GM12865 (cell line): ENCODE measurements at regions not wholly inside any gene's neighbourhood (a gene's known extent, or its start where the extent isn't known, plus 50 kb on each side); places are given as distances from the start of the nearest gene placed in this dataset.

Source experiments
- DNase-seq: peaks from one replicate; pipeline ENCODE4 v3.0.0; 2010; ENCODE audit warnings: low read depth
- H3K4me3 ChIP-seq: 2 replicates; pipeline ENCODE4 v1.5.1; 2011; ENCODE audit warnings: mild to moderate bottlenecking, low read depth, low read length, control low read depth
- TF ChIP-seq, protein P1 (sequence below): IDR thresholded peaks from 2 replicates; pipeline ENCODE4 v1.5.1; 2011; ENCODE audit warnings: low read length, control low read depth, low read depth, inconsistent platforms; ENCODE audit not compliant: insufficient read depth; ENCODE audit errors: missing control alignments

DNA sequence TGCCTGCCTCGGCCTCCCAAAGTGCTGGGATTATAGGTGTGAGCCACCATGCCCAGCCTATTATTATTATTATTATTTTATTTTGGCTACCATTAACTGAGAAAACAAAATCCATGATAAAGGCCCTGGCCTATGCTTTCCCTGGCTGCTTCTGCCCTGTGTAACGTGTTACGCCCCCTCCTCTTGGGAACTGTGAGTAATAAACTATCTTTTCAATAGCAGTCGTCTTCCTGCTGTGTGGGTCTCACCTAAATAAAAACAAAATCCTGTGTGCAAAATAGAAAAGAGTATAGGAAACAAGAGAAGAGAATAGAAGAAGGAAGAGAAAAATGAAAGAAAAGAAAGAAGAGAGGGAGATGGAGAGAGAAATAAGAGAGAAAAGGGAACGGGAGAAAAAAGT is 237.0 kb downstream of the MIAT start:
- no peak overlapping the region for H3K4me3 ChIP-seq
- DNase-seq = no peak
- TF ChIP-seq, protein P1, sequence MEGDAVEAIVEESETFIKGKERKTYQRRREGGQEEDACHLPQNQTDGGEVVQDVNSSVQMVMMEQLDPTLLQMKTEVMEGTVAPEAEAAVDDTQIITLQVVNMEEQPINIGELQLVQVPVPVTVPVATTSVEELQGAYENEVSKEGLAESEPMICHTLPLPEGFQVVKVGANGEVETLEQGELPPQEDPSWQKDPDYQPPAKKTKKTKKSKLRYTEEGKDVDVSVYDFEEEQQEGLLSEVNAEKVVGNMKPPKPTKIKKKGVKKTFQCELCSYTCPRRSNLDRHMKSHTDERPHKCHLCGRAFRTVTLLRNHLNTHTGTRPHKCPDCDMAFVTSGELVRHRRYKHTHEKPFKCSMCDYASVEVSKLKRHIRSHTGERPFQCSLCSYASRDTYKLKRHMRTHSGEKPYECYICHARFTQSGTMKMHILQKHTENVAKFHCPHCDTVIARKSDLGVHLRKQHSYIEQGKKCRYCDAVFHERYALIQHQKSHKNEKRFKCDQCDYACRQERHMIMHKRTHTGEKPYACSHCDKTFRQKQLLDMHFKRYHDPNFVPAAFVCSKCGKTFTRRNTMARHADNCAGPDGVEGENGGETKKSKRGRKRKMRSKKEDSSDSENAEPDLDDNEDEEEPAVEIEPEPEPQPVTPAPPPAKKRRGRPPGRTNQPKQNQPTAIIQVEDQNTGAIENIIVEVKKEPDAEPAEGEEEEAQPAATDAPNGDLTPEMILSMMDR = no peak

GRCh38 chr22:26894766-26895485 is 237.5 kb downstream of the MIAT start:
- no peak for DNase-seq
- TF ChIP-seq, protein P1 = no peak
- no peak overlapping the region for H3K4me3 ChIP-seq

DNA sequence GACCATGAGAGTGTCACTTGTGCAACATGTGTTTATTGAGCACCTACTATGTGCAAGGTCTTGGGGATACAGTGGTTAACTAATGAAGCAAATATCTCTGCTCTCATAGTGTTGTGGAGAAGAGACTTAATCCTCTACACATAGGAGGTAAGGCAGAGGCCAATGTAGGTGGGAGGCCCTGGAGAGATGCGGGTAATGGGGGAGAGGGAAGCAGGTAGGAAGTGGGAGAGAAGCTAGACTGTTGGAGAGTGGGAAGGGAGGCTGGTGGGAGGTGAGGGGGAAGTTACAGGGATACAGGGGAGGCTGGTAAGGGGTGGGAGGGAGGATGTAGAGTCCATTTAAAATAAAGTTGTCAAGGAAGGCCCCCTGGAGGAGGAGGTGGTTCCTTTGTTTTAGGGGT is 240.0 kb downstream of the MIAT start:
- no peak overlapping the region for H3K4me3 ChIP-seq
- DNase-seq = no peak
- TF ChIP-seq, protein P1 = no peak

- no peak overlapping the region for H3K4me3 ChIP-seq
- TF ChIP-seq, protein P1 = no peak
- no peak for DNase-seq
Observed at GRCh38 chr22:26898946-26899605, 241.7 kb downstream of the MIAT start.

DNA sequence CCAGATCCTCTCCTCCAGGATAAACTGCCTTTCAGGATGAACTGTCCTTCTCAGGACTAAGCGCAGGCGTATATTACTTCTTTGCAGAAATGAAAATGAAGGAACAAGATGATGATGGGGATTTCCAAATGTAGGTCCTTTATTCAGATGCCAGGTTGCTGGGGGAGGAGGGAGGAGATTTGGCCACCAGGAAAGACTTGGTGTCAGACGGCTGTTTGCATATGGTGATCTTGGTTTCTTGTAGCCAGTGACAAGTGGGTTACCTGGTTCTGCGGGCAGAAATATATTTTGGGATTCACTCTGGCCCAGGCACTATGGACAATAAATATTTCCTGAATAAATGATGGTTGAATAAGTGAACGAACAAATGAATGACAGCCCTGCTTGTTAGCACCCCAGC is 243.4 kb downstream of the MIAT start:
- DNase-seq = no peak
- no peak overlapping the region for H3K4me3 ChIP-seq
- TF ChIP-seq, protein P1 = no peak

DNA sequence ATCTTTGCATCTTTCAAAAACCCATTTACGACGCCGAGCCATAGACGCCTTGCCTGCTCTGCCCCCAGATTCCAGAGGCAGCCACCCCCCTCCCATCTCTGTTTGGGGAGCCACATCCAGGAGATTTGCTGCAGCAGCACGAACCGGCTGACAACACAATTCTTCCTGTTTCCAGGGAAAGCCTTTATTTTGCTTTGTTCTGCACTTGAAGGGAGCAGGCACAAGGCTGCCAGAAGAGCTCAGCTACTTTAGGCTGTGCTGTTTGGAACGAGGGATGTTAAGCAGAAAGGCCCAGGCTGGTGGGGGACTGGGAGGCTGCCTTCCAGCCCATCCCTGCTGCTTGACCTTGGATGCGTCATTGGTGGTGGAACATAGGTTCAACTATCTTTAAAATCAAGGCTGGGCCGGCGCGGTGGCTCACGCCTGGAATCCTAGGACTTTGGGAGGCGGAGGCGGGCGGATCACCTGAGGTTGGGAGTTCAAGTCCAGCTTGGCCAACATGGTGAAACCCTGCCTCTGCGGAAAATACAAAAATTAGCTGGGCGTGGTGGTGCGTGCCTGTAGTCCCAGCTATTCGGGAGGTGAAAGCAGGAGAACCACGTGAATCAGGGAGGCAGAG is 243.9 kb downstream of the MIAT start:
- DNase-seq = no peak
- TF ChIP-seq, protein P1 = no peak
- no peak overlapping the region for H3K4me3 ChIP-seq
